Breast epithelium (tissue), 3 donors: ENCODE measurements at regions not wholly inside any gene's neighbourhood (a gene's known extent, or its start where the extent isn't known, plus 50 kb on each side); places are given as distances from the start of the nearest gene placed in this dataset.

Source experiments
- POLR2AphosphoS5 ChIP-seq, 3 donors: sonication (generic); formaldehyde crosslinking; IDR thresholded peaks; one replicate each; pipeline ENCODE4 v1.6.1; 2017; ENCODE audit warnings: antibody characterized with exemption in 3 of 3
- TF ChIP-seq, protein P1 (sequence below), 3 donors: fragments of 450-650 bp; IDR thresholded peaks; one replicate each; pipeline ENCODE4 v1.5.1; 2016 to 2017; ENCODE audit warnings: antibody characterized with exemption in 3 of 3, mild to moderate bottlenecking in 3 of 3, moderate library complexity in 3 of 3

DNA sequence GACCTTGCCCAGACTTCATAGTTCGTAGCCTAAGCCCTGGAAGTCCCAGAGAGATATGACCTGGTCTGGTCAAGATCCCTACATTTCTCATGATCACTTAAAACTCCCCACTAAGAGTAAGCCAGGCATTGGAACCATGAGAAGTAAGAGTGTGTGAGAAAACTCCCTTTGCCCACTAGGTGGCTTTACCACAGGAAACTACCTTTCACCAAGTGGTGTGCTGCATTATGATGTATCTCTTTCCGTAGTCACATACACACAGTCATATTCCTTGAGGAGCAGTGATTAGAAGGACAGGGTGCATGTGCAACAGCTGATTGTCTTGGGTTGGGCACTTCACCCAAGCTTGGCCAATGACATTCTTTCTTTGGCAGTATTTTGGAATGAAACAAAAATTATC, 639.3 kb downstream of the KCNJ2 start:
- TF ChIP-seq POLR2AphosphoS5 (IDR thresholded peaks at IDR 0.05) = no peak
- TF ChIP-seq, protein P1, sequence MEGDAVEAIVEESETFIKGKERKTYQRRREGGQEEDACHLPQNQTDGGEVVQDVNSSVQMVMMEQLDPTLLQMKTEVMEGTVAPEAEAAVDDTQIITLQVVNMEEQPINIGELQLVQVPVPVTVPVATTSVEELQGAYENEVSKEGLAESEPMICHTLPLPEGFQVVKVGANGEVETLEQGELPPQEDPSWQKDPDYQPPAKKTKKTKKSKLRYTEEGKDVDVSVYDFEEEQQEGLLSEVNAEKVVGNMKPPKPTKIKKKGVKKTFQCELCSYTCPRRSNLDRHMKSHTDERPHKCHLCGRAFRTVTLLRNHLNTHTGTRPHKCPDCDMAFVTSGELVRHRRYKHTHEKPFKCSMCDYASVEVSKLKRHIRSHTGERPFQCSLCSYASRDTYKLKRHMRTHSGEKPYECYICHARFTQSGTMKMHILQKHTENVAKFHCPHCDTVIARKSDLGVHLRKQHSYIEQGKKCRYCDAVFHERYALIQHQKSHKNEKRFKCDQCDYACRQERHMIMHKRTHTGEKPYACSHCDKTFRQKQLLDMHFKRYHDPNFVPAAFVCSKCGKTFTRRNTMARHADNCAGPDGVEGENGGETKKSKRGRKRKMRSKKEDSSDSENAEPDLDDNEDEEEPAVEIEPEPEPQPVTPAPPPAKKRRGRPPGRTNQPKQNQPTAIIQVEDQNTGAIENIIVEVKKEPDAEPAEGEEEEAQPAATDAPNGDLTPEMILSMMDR (IDR thresholded peaks at IDR 0.05) = peak in 1 of 3 donors; percentile 7
